ENCODE measurements at regions not wholly inside any gene's neighbourhood (a gene's known extent, or its start where the extent isn't known, plus 50 kb on each side); places are given as distances from the start of the nearest gene placed in this dataset.

GRCh38 chr13:81295177-81295576, 954.3 kb upstream of the SPRY2 start:
- TF ChIP-seq CTCF (conservative IDR thresholded peaks at IDR 0.05) = no peak
- no peak for TF ChIP-seq ZFX (IDR thresholded peaks at IDR 0.05)
